GM23338 (cell line): ENCODE measurements at regions not wholly inside any gene's neighbourhood (a gene's known extent, or its start where the extent isn't known, plus 50 kb on each side); places are given as distances from the start of the nearest gene placed in this dataset.

Experiments used
- CREB1 ChIP-seq: fragments of 250-450 bp; sonication (Bioruptor Pico); IDR thresholded peaks from 2 replicates; pipeline ENCODE4 v1.5.0; 2020; ENCODE audit warnings: low read depth, mild to moderate bottlenecking, moderate library complexity
- ETS1 ChIP-seq: IDR thresholded peaks from 2 replicates; pipeline ENCODE4 v1.6.1; 2016; ENCODE audit warnings: antibody characterized with exemption
- EZH2phosphoT487 ChIP-seq: fragments of 200-600 bp; sonication (generic); IDR thresholded peaks from one replicate; pipeline ENCODE4 v1.8.1; 2018; ENCODE audit warnings: antibody characterized with exemption; ENCODE audit not compliant: unreplicated experiment
- POLR2AphosphoS5 ChIP-seq: IDR thresholded peaks from 2 replicates; pipeline ENCODE4 v1.6.1; 2016; ENCODE audit warnings: antibody characterized with exemption, low read depth
- REST ChIP-seq: IDR thresholded peaks from one replicate; pipeline ENCODE4 v1.6.1; 2018; ENCODE audit warnings: antibody characterized with exemption; ENCODE audit not compliant: unreplicated experiment
- ZNF331 ChIP-seq: fragments of 250-450 bp; sonication (Bioruptor Pico); IDR thresholded peaks from 2 replicates; pipeline ENCODE4 v1.5.0; 2020; ENCODE audit warnings: low read depth, mild to moderate bottlenecking, moderate library complexity
- TF ChIP-seq, protein P1 (sequence below): fragments of 250-450 bp; sonication (Bioruptor Pico); IDR thresholded peaks from 2 replicates; pipeline ENCODE4 v1.5.0; 2020; ENCODE audit warnings: mild to moderate bottlenecking, moderate library complexity

DNA sequence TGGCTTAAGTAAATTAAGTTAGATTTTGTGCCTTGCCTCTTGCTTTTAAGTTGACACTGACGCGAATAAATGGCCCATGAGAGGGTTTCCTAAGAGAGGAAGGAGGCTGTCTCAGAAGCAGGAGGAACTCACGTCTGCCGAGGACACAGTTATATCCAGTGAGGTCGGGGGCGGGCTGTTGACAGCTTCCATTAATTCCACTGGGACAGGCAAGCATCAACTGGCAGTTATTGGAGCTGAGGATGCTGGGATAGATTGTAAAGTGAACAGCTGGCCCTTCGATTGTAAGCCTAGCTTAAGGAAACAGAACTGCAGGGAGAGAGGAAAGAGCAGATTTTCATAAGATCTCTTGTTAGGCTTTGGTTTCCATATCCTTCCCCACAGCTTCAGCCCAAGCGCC lies 399.2 kb downstream of the IPO8 start (continued):
- TF ChIP-seq, protein P1, sequence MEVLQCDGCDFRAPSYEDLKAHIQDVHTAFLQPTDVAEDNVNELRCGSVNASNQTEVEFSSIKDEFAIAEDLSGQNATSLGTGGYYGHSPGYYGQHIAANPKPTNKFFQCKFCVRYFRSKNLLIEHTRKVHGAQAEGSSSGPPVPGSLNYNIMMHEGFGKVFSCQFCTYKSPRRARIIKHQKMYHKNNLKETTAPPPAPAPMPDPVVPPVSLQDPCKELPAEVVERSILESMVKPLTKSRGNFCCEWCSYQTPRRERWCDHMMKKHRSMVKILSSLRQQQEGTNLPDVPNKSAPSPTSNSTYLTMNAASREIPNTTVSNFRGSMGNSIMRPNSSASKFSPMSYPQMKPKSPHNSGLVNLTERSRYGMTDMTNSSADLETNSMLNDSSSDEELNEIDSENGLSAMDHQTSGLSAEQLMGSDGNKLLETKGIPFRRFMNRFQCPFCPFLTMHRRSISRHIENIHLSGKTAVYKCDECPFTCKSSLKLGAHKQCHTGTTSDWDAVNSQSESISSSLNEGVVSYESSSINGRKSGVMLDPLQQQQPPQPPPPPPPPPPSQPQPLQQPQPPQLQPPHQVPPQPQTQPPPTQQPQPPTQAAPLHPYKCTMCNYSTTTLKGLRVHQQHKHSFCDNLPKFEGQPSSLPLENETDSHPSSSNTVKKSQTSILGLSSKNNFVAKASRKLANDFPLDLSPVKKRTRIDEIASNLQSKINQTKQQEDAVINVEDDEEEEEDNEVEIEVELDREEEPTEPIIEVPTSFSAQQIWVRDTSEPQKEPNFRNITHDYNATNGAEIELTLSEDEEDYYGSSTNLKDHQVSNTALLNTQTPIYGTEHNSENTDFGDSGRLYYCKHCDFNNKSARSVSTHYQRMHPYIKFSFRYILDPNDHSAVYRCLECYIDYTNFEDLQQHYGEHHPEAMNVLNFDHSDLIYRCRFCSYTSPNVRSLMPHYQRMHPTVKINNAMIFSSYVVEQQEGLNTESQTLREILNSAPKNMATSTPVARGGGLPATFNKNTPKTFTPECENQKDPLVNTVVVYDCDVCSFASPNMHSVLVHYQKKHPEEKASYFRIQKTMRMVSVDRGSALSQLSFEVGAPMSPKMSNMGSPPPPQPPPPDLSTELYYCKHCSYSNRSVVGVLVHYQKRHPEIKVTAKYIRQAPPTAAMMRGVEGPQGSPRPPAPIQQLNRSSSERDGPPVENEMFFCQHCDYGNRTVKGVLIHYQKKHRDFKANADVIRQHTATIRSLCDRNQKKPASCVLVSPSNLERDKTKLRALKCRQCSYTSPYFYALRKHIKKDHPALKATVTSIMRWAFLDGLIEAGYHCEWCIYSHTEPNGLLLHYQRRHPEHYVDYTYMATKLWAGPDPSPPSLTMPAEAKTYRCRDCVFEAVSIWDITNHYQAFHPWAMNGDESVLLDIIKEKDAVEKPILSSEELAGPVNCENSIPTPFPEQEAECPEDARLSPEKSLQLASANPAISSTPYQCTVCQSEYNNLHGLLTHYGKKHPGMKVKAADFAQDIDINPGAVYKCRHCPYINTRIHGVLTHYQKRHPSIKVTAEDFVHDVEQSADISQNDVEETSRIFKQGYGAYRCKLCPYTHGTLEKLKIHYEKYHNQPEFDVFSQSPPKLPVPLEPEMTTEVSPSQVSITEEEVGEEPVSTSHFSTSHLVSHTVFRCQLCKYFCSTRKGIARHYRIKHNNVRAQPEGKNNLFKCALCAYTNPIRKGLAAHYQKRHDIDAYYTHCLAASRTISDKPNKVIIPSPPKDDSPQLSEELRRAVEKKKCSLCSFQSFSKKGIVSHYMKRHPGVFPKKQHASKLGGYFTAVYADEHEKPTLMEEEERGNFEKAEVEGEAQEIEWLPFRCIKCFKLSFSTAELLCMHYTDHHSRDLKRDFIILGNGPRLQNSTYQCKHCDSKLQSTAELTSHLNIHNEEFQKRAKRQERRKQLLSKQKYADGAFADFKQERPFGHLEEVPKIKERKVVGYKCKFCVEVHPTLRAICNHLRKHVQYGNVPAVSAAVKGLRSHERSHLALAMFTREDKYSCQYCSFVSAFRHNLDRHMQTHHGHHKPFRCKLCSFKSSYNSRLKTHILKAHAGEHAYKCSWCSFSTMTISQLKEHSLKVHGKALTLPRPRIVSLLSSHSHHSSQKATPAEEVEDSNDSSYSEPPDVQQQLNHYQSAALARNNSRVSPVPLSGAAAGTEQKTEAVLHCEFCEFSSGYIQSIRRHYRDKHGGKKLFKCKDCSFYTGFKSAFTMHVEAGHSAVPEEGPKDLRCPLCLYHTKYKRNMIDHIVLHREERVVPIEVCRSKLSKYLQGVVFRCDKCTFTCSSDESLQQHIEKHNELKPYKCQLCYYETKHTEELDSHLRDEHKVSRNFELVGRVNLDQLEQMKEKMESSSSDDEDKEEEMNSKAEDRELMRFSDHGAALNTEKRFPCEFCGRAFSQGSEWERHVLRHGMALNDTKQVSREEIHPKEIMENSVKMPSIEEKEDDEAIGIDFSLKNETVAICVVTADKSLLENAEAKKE, result no peak
- TF ChIP-seq ETS1, result no peak
- TF ChIP-seq EZH2phosphoT487, result no peak
- TF ChIP-seq REST, result no peak
- no peak for TF ChIP-seq POLR2AphosphoS5
- TF ChIP-seq CREB1, result no peak
- TF ChIP-seq ZNF331 (CRISPR knock-in tag), result no peak
